OCI-LY7 (cell line): ENCODE measurements at regions not wholly inside any gene's neighbourhood (a gene's known extent, or its start where the extent isn't known, plus 50 kb on each side); places are given as distances from the start of the nearest gene placed in this dataset.

Experiments
- EZH2phosphoT487 ChIP-seq: fragments of 200-600 bp; sonication (generic); IDR thresholded peaks from 2 replicates; pipeline ENCODE4 v1.6.1; 2018; ENCODE audit warnings: low read depth, borderline replicate concordance, mild to moderate bottlenecking, mixed run types, antibody characterized with exemption, low read length, moderate library complexity, mixed read lengths
- TF ChIP-seq, protein P1 (sequence below): fragments of 200-600 bp; sonication (generic); conservative IDR thresholded peaks from 2 replicates; pipeline ENCODE4 v1.5.1; 2014; ENCODE audit warnings: mild to moderate bottlenecking, antibody characterized with exemption, low read length, moderate library complexity, mixed read lengths

- TF ChIP-seq, protein P1, sequence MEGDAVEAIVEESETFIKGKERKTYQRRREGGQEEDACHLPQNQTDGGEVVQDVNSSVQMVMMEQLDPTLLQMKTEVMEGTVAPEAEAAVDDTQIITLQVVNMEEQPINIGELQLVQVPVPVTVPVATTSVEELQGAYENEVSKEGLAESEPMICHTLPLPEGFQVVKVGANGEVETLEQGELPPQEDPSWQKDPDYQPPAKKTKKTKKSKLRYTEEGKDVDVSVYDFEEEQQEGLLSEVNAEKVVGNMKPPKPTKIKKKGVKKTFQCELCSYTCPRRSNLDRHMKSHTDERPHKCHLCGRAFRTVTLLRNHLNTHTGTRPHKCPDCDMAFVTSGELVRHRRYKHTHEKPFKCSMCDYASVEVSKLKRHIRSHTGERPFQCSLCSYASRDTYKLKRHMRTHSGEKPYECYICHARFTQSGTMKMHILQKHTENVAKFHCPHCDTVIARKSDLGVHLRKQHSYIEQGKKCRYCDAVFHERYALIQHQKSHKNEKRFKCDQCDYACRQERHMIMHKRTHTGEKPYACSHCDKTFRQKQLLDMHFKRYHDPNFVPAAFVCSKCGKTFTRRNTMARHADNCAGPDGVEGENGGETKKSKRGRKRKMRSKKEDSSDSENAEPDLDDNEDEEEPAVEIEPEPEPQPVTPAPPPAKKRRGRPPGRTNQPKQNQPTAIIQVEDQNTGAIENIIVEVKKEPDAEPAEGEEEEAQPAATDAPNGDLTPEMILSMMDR: no peak
- TF ChIP-seq EZH2phosphoT487: no peak
Observed at GRCh38 chr4:130067419-130067818, 971.5 kb downstream of the C4orf33 start.
